ENCODE measurements at regions not wholly inside any gene's neighbourhood (a gene's known extent, or its start where the extent isn't known, plus 50 kb on each side); places are given as distances from the start of the nearest gene placed in this dataset.
"Not testable (repeated sequence)": the region's sequence is repeated elsewhere in the genome, so short reads cannot be mapped to it uniquely, and the experiment has no call there.

DNA sequence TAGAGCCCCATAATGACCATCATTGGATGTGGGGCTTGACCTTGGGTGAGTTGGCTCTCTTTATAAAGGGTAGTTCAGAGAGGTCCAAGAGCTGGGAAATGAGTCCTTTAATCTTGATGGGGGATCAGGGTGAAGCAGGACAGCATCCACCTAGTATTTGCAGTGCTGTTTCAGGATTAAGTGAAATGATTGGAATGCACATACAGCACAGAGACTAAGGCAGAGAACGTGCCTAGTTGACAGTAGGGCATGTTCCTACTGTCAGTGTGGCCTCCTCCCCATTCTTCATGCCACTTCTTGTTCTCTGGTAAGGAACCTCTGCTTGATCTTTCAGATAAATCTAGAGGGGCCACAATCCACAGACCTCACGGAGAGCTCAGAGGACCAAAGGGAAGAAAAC is 78.9 kb downstream of the TRIM43 start:
- Histone ChIP-seq H3K9me3 (ENCODE audit: low read depth, low read length) (no peaks in the 10 kb centered on the region), H3K36me3 (ENCODE audit: insufficient read depth, low read length) (no peaks in the 10 kb centered on the region), H3K4me1 (ENCODE audit: insufficient read depth, low read length) (peaks cover 16% of the 10 kb centered on the region), H3K79me2 (ENCODE audit: insufficient read depth, low read length) (no peaks in the 10 kb centered on the region), H4K20me1 (ENCODE audit: insufficient read depth, low read length) (no peaks in the 10 kb centered on the region), H3K27me3 (ENCODE audit: insufficient read depth, low read length) (peaks cover 16% of the 10 kb centered on the region), H2AFZ (ENCODE audit: low read length) (no peak overlapping the region), H3K4me3 (ENCODE audit: insufficient read depth, low read length) (no peak overlapping the region), H3K4me2 (ENCODE audit: insufficient read depth, low read length) (peak overlapping the region; percentile 44), H3K27ac (ENCODE audit: low read depth, low read length) (no peak overlapping the region)
- TF ChIP-seq, protein P1, sequence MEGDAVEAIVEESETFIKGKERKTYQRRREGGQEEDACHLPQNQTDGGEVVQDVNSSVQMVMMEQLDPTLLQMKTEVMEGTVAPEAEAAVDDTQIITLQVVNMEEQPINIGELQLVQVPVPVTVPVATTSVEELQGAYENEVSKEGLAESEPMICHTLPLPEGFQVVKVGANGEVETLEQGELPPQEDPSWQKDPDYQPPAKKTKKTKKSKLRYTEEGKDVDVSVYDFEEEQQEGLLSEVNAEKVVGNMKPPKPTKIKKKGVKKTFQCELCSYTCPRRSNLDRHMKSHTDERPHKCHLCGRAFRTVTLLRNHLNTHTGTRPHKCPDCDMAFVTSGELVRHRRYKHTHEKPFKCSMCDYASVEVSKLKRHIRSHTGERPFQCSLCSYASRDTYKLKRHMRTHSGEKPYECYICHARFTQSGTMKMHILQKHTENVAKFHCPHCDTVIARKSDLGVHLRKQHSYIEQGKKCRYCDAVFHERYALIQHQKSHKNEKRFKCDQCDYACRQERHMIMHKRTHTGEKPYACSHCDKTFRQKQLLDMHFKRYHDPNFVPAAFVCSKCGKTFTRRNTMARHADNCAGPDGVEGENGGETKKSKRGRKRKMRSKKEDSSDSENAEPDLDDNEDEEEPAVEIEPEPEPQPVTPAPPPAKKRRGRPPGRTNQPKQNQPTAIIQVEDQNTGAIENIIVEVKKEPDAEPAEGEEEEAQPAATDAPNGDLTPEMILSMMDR (IDR thresholded peaks at IDR 0.05; ENCODE audit: extremely low read depth, low read depth, low read length): no peak
- DNase-seq (ENCODE audit: insufficient read length, low spot score, missing footprints): no peak

DNA sequence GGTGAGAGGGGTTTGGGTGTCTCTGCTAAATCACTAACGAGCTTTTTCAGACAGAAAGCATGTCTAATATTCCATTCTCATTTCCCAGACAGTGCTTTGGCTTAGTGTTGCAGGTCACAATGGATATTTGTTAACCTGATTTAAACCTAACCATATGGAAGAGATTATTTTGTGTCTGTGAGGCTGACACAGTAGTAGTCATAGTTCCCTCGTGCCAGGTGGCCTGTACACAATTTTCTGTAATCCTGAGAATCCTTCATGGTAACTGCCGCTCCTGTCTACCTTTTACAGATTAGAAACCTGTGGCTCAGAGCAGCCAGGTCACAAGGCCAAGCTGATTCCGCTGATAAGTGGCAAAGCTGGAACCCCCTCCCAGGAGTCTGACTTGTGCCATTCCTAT is 79.4 kb downstream of the TRIM43 start:
- H3K27ac ChIP-seq (ENCODE audit: low read depth, low read length); H2AFZ ChIP-seq (ENCODE audit: low read length); H3K79me2 ChIP-seq (ENCODE audit: insufficient read depth, low read length); H4K20me1 ChIP-seq (ENCODE audit: insufficient read depth, low read length); H3K9me3 ChIP-seq (ENCODE audit: low read depth, low read length); H3K4me3 ChIP-seq (ENCODE audit: insufficient read depth, low read length); H3K4me2 ChIP-seq (ENCODE audit: insufficient read depth, low read length); H3K36me3 ChIP-seq (ENCODE audit: insufficient read depth, low read length); DNase-seq (ENCODE audit: insufficient read length, low spot score, missing footprints): not testable (repeated sequence)
- Histone ChIP-seq H3K27me3 (ENCODE audit: insufficient read depth, low read length) (peaks cover 20% of the 10 kb centered on the region), H3K4me1 (ENCODE audit: insufficient read depth, low read length) (peaks cover 16% of the 10 kb centered on the region)

DNA sequence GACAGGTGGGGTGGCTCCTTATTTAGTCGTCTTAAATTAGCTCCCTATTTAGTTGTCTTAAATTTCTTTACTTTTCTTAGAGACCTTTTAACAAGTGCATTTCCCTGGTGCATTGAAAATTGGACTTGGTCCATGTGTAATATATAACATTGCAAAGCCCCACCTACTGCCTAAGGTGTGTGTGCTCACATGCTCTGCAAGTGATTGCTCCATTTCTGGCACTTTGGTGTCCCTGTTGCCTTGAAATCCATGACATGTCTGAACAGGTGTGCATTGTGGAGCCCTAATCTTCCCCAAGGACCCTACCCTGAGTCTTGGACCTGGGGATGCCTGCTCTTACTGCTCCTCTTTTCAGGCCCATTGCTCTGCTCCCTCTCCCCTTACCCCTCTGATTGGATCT is 80.2 kb downstream of the TRIM43 start:
- not testable (repeated sequence) for H3K79me2 ChIP-seq (ENCODE audit: insufficient read depth, low read length); H3K4me3 ChIP-seq (ENCODE audit: insufficient read depth, low read length); H3K9me3 ChIP-seq (ENCODE audit: low read depth, low read length); DNase-seq (ENCODE audit: insufficient read length, low spot score, missing footprints); H3K36me3 ChIP-seq (ENCODE audit: insufficient read depth, low read length); H2AFZ ChIP-seq (ENCODE audit: low read length); H3K27ac ChIP-seq (ENCODE audit: low read depth, low read length); H4K20me1 ChIP-seq (ENCODE audit: insufficient read depth, low read length); H3K4me2 ChIP-seq (ENCODE audit: insufficient read depth, low read length)
- H3K27me3 ChIP-seq (ENCODE audit: insufficient read depth, low read length): peaks cover 20% of the 10 kb centered on the region
- H3K4me1 ChIP-seq (ENCODE audit: insufficient read depth, low read length): peaks cover 16% of the 10 kb centered on the region

DNA sequence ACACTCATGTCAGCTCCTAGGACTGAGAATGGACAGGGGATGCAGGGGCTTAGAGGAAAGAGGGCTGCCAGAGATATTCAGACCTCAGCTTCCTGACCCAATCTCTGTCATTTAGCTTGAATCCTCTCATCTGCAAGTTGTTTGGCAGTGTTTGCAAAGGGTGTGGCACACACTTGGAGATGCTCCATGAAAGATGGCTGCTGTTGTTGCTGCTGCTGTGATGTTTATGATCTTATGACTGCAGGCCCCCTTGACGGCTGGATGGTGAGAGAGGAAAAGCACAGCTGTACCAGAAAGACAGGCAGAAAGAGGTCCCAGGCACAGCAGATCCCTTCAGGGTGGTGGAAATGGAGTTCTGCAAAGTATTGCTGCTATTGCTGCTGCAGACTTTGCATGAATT is 80.7 kb downstream of the TRIM43 start:
- not testable (repeated sequence) for H3K9me3 ChIP-seq (ENCODE audit: low read depth, low read length); H3K27ac ChIP-seq (ENCODE audit: low read depth, low read length); H3K79me2 ChIP-seq (ENCODE audit: insufficient read depth, low read length); H3K4me3 ChIP-seq (ENCODE audit: insufficient read depth, low read length); H2AFZ ChIP-seq (ENCODE audit: low read length); H4K20me1 ChIP-seq (ENCODE audit: insufficient read depth, low read length); H3K36me3 ChIP-seq (ENCODE audit: insufficient read depth, low read length); H3K4me2 ChIP-seq (ENCODE audit: insufficient read depth, low read length); DNase-seq (ENCODE audit: insufficient read length, low spot score, missing footprints)
- Histone ChIP-seq H3K4me1 (ENCODE audit: insufficient read depth, low read length) (peaks cover 16% of the 10 kb centered on the region), H3K27me3 (ENCODE audit: insufficient read depth, low read length) (peaks cover 20% of the 10 kb centered on the region)

DNA sequence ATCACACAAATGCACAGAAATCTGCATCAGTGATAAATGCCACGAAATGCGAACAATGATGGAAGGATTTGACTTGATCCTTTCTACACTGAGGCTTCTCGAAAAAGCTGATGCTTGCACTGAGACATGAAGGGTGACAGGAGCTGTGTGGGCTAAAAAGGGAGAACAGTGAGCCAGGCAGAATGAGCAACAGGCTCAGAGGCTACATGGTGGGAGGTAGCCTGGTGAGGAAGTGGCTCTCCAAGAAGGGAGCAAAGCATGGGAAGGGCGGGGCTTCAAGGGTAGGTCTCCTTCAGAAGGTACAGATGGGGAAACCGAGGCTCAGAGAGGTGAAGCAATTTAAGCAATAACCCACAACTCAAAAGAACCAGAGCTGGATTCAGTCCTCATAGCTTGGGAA is 82.4 kb downstream of the TRIM43 start:
- Histone ChIP-seq H3K4me3 (ENCODE audit: insufficient read depth, low read length) (no peak overlapping the region), H3K4me2 (ENCODE audit: insufficient read depth, low read length) (no peak overlapping the region), H3K36me3 (ENCODE audit: insufficient read depth, low read length) (no peaks in the 10 kb centered on the region), H3K9me3 (ENCODE audit: low read depth, low read length) (no peaks in the 10 kb centered on the region), H4K20me1 (ENCODE audit: insufficient read depth, low read length) (no peaks in the 10 kb centered on the region), H3K4me1 (ENCODE audit: insufficient read depth, low read length) (peaks cover 16% of the 10 kb centered on the region), H3K27me3 (ENCODE audit: insufficient read depth, low read length) (peaks cover 21% of the 10 kb centered on the region), H3K27ac (ENCODE audit: low read depth, low read length) (no peak overlapping the region), H3K79me2 (ENCODE audit: insufficient read depth, low read length) (no peaks in the 10 kb centered on the region), H2AFZ (ENCODE audit: low read length) (no peak overlapping the region)
- TF ChIP-seq, protein P1 (IDR thresholded peaks at IDR 0.05; ENCODE audit: extremely low read depth, low read depth, low read length): no peak
- no peak for DNase-seq (ENCODE audit: insufficient read length, low spot score, missing footprints)

DNA sequence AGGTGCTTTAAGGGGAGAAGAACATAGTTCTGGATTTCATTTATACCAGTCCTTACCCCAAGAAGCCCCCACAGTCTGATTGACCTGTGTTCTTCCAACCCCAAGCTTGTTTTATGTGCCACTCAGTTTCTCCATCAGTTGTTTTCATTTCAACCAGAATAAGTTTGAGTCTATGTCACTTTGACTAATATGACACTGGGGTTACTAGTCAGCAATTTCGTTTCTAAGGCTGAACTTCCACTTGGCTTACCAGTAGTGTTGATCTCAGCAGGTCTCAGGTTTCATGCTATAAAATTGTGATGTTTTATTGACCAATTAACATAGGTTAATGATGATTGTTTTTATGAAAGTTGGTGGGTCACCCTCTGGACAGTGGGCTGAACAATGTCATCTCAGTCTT is 84.8 kb downstream of the TRIM43 start:
- DNase-seq (ENCODE audit: insufficient read length, low spot score, missing footprints); H3K9me3 ChIP-seq (ENCODE audit: low read depth, low read length); H3K27ac ChIP-seq (ENCODE audit: low read depth, low read length); H2AFZ ChIP-seq (ENCODE audit: low read length); H3K4me1 ChIP-seq (ENCODE audit: insufficient read depth, low read length); H3K79me2 ChIP-seq (ENCODE audit: insufficient read depth, low read length); H3K4me2 ChIP-seq (ENCODE audit: insufficient read depth, low read length); H3K36me3 ChIP-seq (ENCODE audit: insufficient read depth, low read length); H3K4me3 ChIP-seq (ENCODE audit: insufficient read depth, low read length); H4K20me1 ChIP-seq (ENCODE audit: insufficient read depth, low read length): not testable (repeated sequence)
- H3K27me3 ChIP-seq (ENCODE audit: insufficient read depth, low read length): peaks cover 28% of the 10 kb centered on the region

Data from osteoblast (primary cell).